Subcutaneous abdominal adipose tissue (tissue), 5 donors: ENCODE measurements at regions not wholly inside any gene's neighbourhood (a gene's known extent, or its start where the extent isn't known, plus 50 kb on each side); places are given as distances from the start of the nearest gene placed in this dataset.
A peak's percentile ranks its signal among the peaks of the same experiment; 100 is the strongest.

Experiments
- H3K27ac ChIP-seq: one replicate; pipeline ENCODE4 v1.7.0; 2013; ENCODE audit warnings: low read depth, mild to moderate bottlenecking, inconsistent platforms, low read length, moderate library complexity
- H3K27me3 ChIP-seq, 5 donors: one replicate each; pipeline ENCODE4 v1.7.0; 2013; ENCODE audit warnings: low read length in 5 of 5, inconsistent platforms in 1 of 5; ENCODE audit not compliant: control insufficient read depth in 5 of 5, insufficient read depth in 4 of 5
- H3K36me3 ChIP-seq, 5 donors: one replicate each; pipeline ENCODE4 v1.7.0; 2013; ENCODE audit warnings: low read length in 5 of 5; ENCODE audit not compliant: control insufficient read depth in 5 of 5, insufficient read depth in 5 of 5
- H3K4me1 ChIP-seq, 5 donors: one replicate each; pipeline ENCODE4 v1.7.0; 2013; ENCODE audit warnings: low read length in 5 of 5, mild to moderate bottlenecking in 3 of 5, moderate library complexity in 1 of 5; ENCODE audit not compliant: control insufficient read depth in 5 of 5, insufficient read depth in 5 of 5
- H3K4me3 ChIP-seq, 5 donors: one replicate each; pipeline ENCODE4 v1.7.0; 2013; ENCODE audit warnings: low read length in 5 of 5, low read depth in 1 of 5
- H3K9ac ChIP-seq, 5 donors: one replicate each; pipeline ENCODE4 v1.7.0; 2013; ENCODE audit warnings: low read length in 5 of 5, mild to moderate bottlenecking in 4 of 5, moderate library complexity in 3 of 5
- H3K9me3 ChIP-seq, 5 donors: one replicate each; pipeline ENCODE4 v1.7.0; 2013; ENCODE audit warnings: low read length in 5 of 5; ENCODE audit not compliant: control insufficient read depth in 5 of 5
- donor health status: healthy.
- donor health status: healthy.
- donor health status: healthy.
- donor health status: healthy.
- donor health status: healthy.

- no peaks in the 10 kb centered on the region for H3K9me3 ChIP-seq
- H3K4me1 ChIP-seq, result peaks cover 0 to 16% (median 4%) of the 10 kb centered on the region in 5 donors
- H3K27ac ChIP-seq, result no peak overlapping the region
These were observed 329.0 kb upstream of the PROK2 start for GRCh38 chr3:72113964-72114363.

GRCh38 chr3:72113564-72113963, 328.6 kb upstream of the PROK2 start:
- no peaks in the 10 kb centered on the region for H3K9me3 ChIP-seq
- H3K4me1 ChIP-seq, result peaks cover 0 to 16% (median 4%) of the 10 kb centered on the region in 5 donors
- no peak overlapping the region for H3K9ac ChIP-seq
- H3K4me3 ChIP-seq, result no peak overlapping the region
- H3K27ac ChIP-seq, result no peak overlapping the region
- H3K36me3 ChIP-seq, result no peaks in the 10 kb centered on the region
- H3K27me3 ChIP-seq, result no peaks in the 10 kb centered on the region

More at GRCh38 chr3:72113964-72114363, 329.0 kb upstream of the PROK2 start:
- Histone ChIP-seq H3K9ac (no peak overlapping the region), H3K4me3 (no peak overlapping the region), H3K36me3 (no peaks in the 10 kb centered on the region), H3K27me3 (no peaks in the 10 kb centered on the region)

- H3K4me3 ChIP-seq, result no peak overlapping the region
- no peaks in the 10 kb centered on the region for H3K27me3 ChIP-seq
- no peaks in the 10 kb centered on the region for H3K36me3 ChIP-seq
- H3K9me3 ChIP-seq, result no peaks in the 10 kb centered on the region
- no peak overlapping the region for H3K9ac ChIP-seq
- H3K4me1 ChIP-seq, result peaks cover 0 to 16% (median 4%) of the 10 kb centered on the region in 5 donors
- no peak overlapping the region for H3K27ac ChIP-seq
These were observed 327.5 kb upstream of the PROK2 start for GRCh38 chr3:72112435-72112834.

- Histone ChIP-seq H3K27ac (no peak overlapping the region), H3K36me3 (no peaks in the 10 kb centered on the region), H3K9ac (no peak overlapping the region), H3K9me3 (no peaks in the 10 kb centered on the region), H3K4me3 (no peak overlapping the region), H3K27me3 (no peaks in the 10 kb centered on the region), H3K4me1 (peaks cover 0 to 16% (median 4%) of the 10 kb centered on the region in 5 donors)
These were observed 326.6 kb upstream of the PROK2 start for GRCh38 chr3:72111265-72112205.

GRCh38 chr3:72109327-72110259, 324.6 kb upstream of the PROK2 start:
- Histone ChIP-seq H3K27ac (no peak overlapping the region), H3K36me3 (no peaks in the 10 kb centered on the region), H3K4me1 (peaks cover 0 to 7% (median 0%) of the 10 kb centered on the region in 5 donors), H3K27me3 (no peaks in the 10 kb centered on the region), H3K4me3 (no peak overlapping the region), H3K9ac (no peak overlapping the region), H3K9me3 (no peaks in the 10 kb centered on the region)

GRCh38 chr3:72105306-72105705, 320.4 kb upstream of the PROK2 start:
- H3K4me1 ChIP-seq, result peaks cover 5 to 23% (median 13%) of the 10 kb centered on the region in 5 donors
- no peak overlapping the region for H3K9ac ChIP-seq
- H3K9me3 ChIP-seq, result no peaks in the 10 kb centered on the region
- no peak overlapping the region for H3K27ac ChIP-seq
- H3K4me3 ChIP-seq, result no peak overlapping the region
- H3K27me3 ChIP-seq, result peaks cover 0 to 2% (median 0%) of the 10 kb centered on the region in 5 donors
- H3K36me3 ChIP-seq, result no peaks in the 10 kb centered on the region

- Histone ChIP-seq H3K27me3 (peaks cover 0 to 2% (median 0%) of the 10 kb centered on the region in 5 donors), H3K4me3 (no peak overlapping the region), H3K36me3 (no peaks in the 10 kb centered on the region), H3K9ac (no peak overlapping the region), H3K4me1 (peaks cover 5 to 36% (median 13%) of the 10 kb centered on the region in 5 donors), H3K9me3 (peaks cover 0 to under 1% (median 0%) of the 10 kb centered on the region in 5 donors), H3K27ac (no peak overlapping the region)
These were observed 317.2 kb upstream of the PROK2 start for GRCh38 chr3:72102112-72102616.

GRCh38 chr3:72101494-72101893, 316.5 kb upstream of the PROK2 start:
- Histone ChIP-seq H3K9me3 (peaks cover 0 to 3% (median 0%) of the 10 kb centered on the region in 5 donors), H3K9ac (no peak overlapping the region), H3K27me3 (peaks cover 0 to 2% (median 0%) of the 10 kb centered on the region in 5 donors), H3K27ac (no peak overlapping the region), H3K4me3 (peak overlapping the region in 4 of 5 donors; percentile 31 to 55 (median 46)), H3K36me3 (no peaks in the 10 kb centered on the region), H3K4me1 (peaks cover 5 to 36% (median 13%) of the 10 kb centered on the region in 5 donors)

- Histone ChIP-seq H3K4me3 (peak overlapping the region in 4 of 5 donors; percentile 31 to 55 (median 46)), H3K9me3 (peaks cover 0 to 3% (median 0%) of the 10 kb centered on the region in 5 donors), H3K27ac (no peak overlapping the region), H3K36me3 (no peaks in the 10 kb centered on the region), H3K27me3 (peaks cover 0 to 2% (median 0%) of the 10 kb centered on the region in 5 donors), H3K9ac (peak overlapping the region in 4 of 5 donors; percentile 21 to 60 (median 50)), H3K4me1 (peaks cover 5 to 36% (median 13%) of the 10 kb centered on the region in 5 donors)
These were observed 315.7 kb upstream of the PROK2 start for GRCh38 chr3:72100601-72101187.
